Peyer's patch (tissue), 4 donors: ENCODE measurements at regions not wholly inside any gene's neighbourhood (a gene's known extent, or its start where the extent isn't known, plus 50 kb on each side); places are given as distances from the start of the nearest gene placed in this dataset.

Source experiments
- CTCF ChIP-seq, 6 experiments: fragments of 450-650 bp in 4 of 6; fragments of 200-600 bp in 2 of 6; sonication (generic) in 1 of 6; IDR thresholded peaks; one replicate each; pipeline ENCODE4 v1.5.1; 2017 to 2019; ENCODE audit warnings: antibody characterized with exemption in 6 of 6, mild to moderate bottlenecking in 3 of 6, moderate library complexity in 1 of 6
- POLR2A ChIP-seq, 2 donors: fragments of 450-650 bp; IDR thresholded peaks; one replicate each; pipeline ENCODE4 v1.5.1; 2017; ENCODE audit warnings: antibody characterized with exemption in 2 of 2, mild to moderate bottlenecking in 2 of 2, moderate library complexity in 2 of 2

- no peak for TF ChIP-seq CTCF (IDR thresholded peaks at IDR 0.05)
- TF ChIP-seq POLR2A (IDR thresholded peaks at IDR 0.05) = no peak
Observed at GRCh38 chr15:29596266-29596665, 226.0 kb downstream of the TJP1 start.
